Suprapubic skin (tissue), 4 donors: ENCODE measurements at regions not wholly inside any gene's neighbourhood (a gene's known extent, or its start where the extent isn't known, plus 50 kb on each side); places are given as distances from the start of the nearest gene placed in this dataset.
"Not testable (repeated sequence)": the region's sequence is repeated elsewhere in the genome, so short reads cannot be mapped to it uniquely, and the experiment has no call there.

Experiments used
- DNase-seq, 2 donors: peaks; one replicate each; pipeline ENCODE4 v3.0.0-alpha.2; 2019; ENCODE audit warnings: low spot score in 2 of 2
- H3K27ac ChIP-seq: fragments of 200-600 bp; sonication (generic); one replicate; pipeline ENCODE4 v1.5.1; 2019
- H3K27me3 ChIP-seq: fragments of 200-600 bp; sonication (generic); one replicate; pipeline ENCODE4 v1.5.1; 2019
- H3K36me3 ChIP-seq: fragments of 200-600 bp; sonication (generic); one replicate; pipeline ENCODE4 v1.5.1; 2019
- H3K4me1 ChIP-seq: fragments of 200-600 bp; sonication (generic); one replicate; pipeline ENCODE4 v1.5.1; 2019
- H3K4me3 ChIP-seq: fragments of 200-600 bp; sonication (generic); one replicate; pipeline ENCODE4 v1.5.1; 2019; ENCODE audit warnings: mild to moderate bottlenecking
- H3K9me3 ChIP-seq: fragments of 200-600 bp; sonication (generic); one replicate; pipeline ENCODE4 v1.5.1; 2019
- EP300 ChIP-seq: sonication (generic); formaldehyde crosslinking; IDR thresholded peaks from one replicate; pipeline ENCODE4 v1.6.1; 2017; ENCODE audit warnings: antibody characterized with exemption
- POLR2A ChIP-seq, 2 donors: fragments of 450-650 bp; IDR thresholded peaks; one replicate each; pipeline ENCODE4 v1.6.1; 2017; ENCODE audit warnings: antibody characterized with exemption in 2 of 2, mild to moderate bottlenecking in 2 of 2, moderate library complexity in 2 of 2
- POLR2AphosphoS5 ChIP-seq, 3 donors: sonication (generic); formaldehyde crosslinking; IDR thresholded peaks; one replicate each; pipeline ENCODE4 v1.6.1; 2017; ENCODE audit warnings: antibody characterized with exemption in 3 of 3
- WGBS: methylation state at CpG from one replicate; pipeline ENCODE4 v1.1.5; 2018; 5-methylcytosine and 5-hydroxymethylcytosine counted together
- TF ChIP-seq, protein P1 (sequence below), 2 donors: fragments of 200-600 bp in 1 of 2; fragments of 450-650 bp in 1 of 2; sonication (generic) in 1 of 2; IDR thresholded peaks; one replicate each; pipeline ENCODE4 v1.5.1; 2016 to 2019; ENCODE audit warnings: antibody characterized with exemption in 2 of 2, mild to moderate bottlenecking in 1 of 2, moderate library complexity in 1 of 2

DNA sequence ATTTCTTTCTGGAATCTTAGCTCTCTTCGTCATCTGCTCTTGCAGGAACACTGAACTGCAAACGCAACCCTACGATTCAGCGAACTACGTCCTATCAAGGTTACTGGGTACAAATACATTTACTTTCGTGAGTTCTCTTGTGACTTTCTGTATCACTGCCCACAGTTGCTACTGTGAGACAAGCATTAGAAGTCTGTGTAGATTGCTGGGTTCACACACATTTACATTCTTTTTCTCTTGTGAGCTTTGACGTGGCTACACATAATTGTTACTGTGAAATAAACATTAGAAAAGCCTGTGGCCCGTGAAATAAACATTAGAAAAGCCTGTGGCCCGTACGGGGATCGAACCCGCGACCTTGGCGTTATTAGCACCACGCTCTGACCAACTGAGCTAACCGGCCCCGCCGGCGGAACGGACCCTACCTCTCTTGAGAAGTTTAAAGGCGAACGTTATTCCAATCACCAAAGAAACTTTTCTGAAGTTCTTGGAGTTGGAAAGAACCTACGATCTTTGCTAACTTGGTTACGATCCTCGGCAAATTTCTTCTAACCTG, 61.2 kb upstream of the ZNF322 start:
- H3K36me3 ChIP-seq, H3K4me1 ChIP-seq, H3K27me3 ChIP-seq, H3K27ac ChIP-seq, H3K4me3 ChIP-seq, DNase-seq, H3K9me3 ChIP-seq: not testable (repeated sequence)
- no CpG with 5 or more reads among the region's 25 CpGs for WGBS

DNA sequence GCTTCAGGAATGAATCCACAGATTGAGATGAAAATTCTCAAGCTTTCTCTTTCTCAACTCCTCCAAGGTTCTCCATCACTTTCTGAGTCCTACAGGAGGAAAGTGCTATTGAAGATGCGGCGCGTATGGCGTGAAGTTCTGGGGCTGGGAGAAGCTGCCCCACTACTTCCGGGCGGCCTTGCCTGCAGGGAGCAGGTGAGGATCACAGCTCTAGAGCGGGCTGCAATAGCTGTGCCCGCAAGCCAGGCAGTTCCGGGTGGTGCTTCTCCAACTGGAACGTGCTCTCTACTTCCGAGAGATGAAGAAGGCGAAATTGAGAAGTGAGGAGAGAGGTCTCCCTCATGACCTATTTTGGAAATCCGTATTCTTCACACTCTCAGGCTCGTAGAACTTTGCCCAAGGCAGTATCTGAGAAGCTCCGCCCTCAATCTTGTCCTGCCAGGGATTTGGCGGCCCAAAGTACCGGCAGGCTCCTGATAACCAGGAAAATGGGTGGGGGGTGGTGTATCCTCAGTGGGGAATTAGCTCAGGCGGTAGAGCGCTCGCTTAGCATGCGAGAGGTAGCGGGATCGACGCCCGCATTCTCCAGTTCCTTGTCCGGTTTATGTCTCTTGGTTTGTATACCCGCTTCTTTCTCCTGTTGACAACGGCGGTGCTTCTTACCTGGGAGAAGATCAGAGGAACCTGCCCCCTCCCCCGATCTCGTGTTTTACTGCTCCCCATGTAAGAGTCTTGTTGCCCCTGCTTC, 70.6 kb upstream of the ZNF322 start:
- not testable (repeated sequence) for H3K9me3 ChIP-seq, DNase-seq, H3K4me1 ChIP-seq, H3K27me3 ChIP-seq, H3K4me3 ChIP-seq, H3K36me3 ChIP-seq, H3K27ac ChIP-seq
- WGBS = no CpG with 5 or more reads among the region's 31 CpGs

DNA sequence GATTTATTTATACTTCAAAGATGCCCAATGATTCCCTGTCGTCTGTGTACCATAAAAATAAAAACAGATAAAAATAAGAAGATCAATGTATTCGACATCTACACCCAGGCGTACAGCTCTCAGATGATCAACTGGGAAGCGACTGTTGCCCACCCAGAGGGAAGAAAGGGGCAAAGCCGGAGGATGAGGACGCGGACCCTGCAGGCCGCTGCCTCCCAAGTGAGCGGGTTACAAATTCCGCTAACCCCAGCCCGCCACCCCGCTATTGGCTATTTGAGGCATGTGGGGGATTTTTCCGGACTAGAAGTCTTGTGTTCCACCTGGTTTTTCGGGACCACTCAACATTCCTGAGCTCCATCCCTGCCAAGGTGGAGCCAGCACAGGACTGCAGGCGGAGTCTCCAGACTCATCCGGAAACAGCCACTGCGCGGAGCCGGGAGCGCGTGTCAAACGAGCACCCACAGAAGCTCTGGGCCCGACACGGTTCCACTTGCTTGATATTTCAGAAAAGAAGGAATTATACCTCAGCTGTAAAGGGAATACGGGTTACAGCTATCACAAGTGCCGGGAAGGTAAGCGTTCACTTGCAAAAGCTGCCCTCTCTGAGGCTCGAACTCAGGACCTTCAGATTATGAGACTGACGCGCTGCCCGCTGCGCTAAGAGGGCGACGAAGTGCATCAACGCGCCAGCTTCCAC, 75.4 kb upstream of the ZNF322 start:
- not testable (repeated sequence) for H3K9me3 ChIP-seq, DNase-seq, H3K27ac ChIP-seq, H3K27me3 ChIP-seq, H3K4me1 ChIP-seq, H3K36me3 ChIP-seq, H3K4me3 ChIP-seq
- WGBS = no CpG with 5 or more reads among the region's 36 CpGs

DNA sequence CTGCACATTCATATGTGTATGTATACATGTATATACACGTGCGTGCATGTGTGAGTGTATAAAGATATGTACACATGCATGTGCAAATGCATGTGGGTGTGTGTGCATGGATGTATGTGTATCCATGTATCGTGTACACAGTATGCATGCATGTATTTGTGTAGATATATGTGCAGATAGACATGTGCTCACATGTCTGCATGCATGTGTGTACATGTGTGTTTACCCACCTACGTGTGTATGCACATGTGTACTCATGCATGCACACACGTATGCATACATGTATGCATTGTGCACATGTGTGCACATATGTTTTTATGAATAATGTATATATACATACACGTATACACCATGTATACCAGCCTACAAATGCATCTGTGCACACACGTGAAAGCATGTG, 80.3 kb upstream of the ZNF322 start:
- no peak for DNase-seq
- Histone ChIP-seq H3K36me3 (no peaks in the 10 kb centered on the region), H3K9me3 (no peaks in the 10 kb centered on the region), H3K27me3 (peaks cover 20% of the 10 kb centered on the region), H3K4me1 (peaks cover 4% of the 10 kb centered on the region), H3K27ac (no peak overlapping the region), H3K4me3 (no peak overlapping the region)
- 94% methylated on average over 7 of the region's 7 CpGs for WGBS
- no peak for TF ChIP-seq POLR2AphosphoS5 (IDR thresholded peaks at IDR 0.05)
- TF ChIP-seq, protein P1, sequence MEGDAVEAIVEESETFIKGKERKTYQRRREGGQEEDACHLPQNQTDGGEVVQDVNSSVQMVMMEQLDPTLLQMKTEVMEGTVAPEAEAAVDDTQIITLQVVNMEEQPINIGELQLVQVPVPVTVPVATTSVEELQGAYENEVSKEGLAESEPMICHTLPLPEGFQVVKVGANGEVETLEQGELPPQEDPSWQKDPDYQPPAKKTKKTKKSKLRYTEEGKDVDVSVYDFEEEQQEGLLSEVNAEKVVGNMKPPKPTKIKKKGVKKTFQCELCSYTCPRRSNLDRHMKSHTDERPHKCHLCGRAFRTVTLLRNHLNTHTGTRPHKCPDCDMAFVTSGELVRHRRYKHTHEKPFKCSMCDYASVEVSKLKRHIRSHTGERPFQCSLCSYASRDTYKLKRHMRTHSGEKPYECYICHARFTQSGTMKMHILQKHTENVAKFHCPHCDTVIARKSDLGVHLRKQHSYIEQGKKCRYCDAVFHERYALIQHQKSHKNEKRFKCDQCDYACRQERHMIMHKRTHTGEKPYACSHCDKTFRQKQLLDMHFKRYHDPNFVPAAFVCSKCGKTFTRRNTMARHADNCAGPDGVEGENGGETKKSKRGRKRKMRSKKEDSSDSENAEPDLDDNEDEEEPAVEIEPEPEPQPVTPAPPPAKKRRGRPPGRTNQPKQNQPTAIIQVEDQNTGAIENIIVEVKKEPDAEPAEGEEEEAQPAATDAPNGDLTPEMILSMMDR (IDR thresholded peaks at IDR 0.05) = no peak

DNA sequence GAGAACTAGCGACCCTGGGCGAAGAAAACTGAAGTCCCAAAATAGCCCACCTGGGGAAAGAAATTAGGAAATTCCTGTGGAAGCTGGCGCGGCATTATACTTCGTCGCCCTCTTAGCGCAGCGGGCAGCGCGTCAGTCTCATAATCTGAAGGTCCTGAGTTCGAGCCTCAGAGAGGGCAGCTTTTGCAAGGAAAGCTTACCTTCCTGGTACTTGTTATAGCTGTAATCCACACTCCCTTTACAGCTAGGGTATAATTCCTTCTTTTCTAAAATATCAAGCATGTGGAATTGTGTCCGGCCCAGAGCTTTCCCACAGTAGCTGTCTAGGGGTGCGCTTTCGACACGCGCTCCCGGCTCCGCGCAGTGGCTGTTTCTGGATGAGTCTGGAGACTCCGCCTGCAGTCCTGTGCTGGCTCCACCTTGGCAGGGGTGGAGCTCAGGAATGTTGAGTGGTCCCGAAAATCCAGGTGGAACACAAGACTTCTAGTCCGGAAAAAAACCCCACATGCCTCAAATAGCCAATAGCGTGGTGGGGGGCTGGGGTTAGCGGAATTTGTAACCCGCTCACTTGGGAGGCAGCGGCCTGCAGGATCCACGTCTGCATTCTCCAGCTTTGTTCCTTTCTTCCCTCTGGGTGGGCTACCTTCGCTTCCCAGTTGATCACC, 83.7 kb upstream of the ZNF322 start:
- Histone ChIP-seq H3K27ac (no peak overlapping the region), H3K36me3 (no peaks in the 10 kb centered on the region), H3K4me1 (peaks cover 4% of the 10 kb centered on the region), H3K9me3 (no peaks in the 10 kb centered on the region), H3K4me3 (no peak overlapping the region), H3K27me3 (peaks cover 36% of the 10 kb centered on the region)
- TF ChIP-seq EP300 = no peak
- TF ChIP-seq, protein P1 (IDR thresholded peaks at IDR 0.05) = no peak
- no peak for TF ChIP-seq POLR2A (IDR thresholded peaks at IDR 0.05)
- no peak for TF ChIP-seq POLR2AphosphoS5 (IDR thresholded peaks at IDR 0.05)
- peak in 1 of 2 donors; percentile 41 for DNase-seq
- 9% methylated on average over 24 of the region's 28 CpGs for whole genome bisulfite sequencing

DNA sequence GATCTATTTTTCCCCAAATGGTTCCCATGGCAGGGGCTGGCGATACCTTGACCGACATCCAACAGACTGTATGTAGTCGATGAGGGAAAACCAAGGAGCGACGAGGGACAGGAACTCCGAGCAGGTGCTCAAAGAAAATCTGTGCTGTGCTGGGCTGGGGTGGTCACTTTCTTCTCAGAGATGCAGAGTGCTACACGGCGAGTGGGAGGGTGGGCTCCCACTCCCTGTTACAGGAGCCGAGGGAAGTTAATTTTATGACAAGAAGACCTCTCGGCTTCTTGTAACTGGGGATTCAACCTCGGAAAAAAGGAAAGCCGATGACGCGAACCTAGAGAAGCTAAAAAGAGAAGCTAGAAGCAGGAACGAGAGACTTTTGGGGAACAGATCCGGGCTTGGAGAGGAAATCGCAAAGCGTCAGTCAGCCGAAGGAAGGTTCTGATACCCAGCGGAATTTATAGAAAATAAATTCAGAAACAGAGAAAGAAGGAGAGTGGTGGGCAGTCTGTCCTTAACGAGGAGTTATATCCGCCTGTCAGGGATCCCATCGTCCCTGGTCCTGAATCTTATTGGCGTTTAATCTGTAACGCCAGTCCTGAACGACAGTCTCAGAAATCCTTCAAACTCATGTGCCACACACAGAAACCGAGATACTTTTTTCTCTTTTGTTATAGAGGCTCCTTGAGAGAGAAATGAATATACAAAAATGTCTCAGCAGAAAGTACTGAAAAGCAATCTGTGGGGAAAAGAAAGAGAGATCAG, 84.6 kb upstream of the ZNF322 start:
- Histone ChIP-seq H3K4me1 (peaks cover 4% of the 10 kb centered on the region), H3K27me3 (peaks cover 43% of the 10 kb centered on the region), H3K9me3 (no peaks in the 10 kb centered on the region), H3K4me3 (no peak overlapping the region), H3K27ac (no peak overlapping the region), H3K36me3 (no peaks in the 10 kb centered on the region)
- peak in 1 of 2 donors; percentile 26 for DNase-seq
- WGBS = 5% methylated on average over 27 of the region's 27 CpGs
- TF ChIP-seq POLR2AphosphoS5 (IDR thresholded peaks at IDR 0.05) (no peak), EP300 (no peak), POLR2A (IDR thresholded peaks at IDR 0.05) (no peak)
- TF ChIP-seq, protein P1 (IDR thresholded peaks at IDR 0.05) = no peak

DNA sequence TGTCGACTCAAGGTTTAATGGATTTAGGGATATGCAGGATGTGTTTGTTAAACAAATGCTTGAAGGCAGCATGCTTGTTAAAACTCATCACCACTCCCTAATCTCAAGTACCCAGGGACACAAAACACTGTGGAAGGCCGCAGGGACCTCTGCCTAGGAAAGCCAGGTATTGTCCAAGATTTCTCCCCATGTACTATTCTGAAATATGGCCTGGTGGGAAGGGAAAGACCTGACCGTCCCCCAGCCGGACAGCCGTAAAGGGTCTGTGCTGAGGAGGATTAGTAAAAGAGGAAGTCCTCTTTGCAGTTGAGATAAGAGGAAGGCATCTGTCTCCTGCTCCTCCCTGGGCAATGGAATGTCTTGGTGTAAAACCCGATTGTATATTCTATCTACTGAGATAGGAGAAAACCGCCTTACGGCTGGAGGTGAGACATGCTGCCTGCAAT, 85.3 kb upstream of the ZNF322 start:
- H3K27me3 ChIP-seq = peaks cover 50% of the 10 kb centered on the region
- not testable (repeated sequence) for H3K36me3 ChIP-seq, H3K27ac ChIP-seq, H3K9me3 ChIP-seq, H3K4me3 ChIP-seq, H3K4me1 ChIP-seq
- WGBS = 19% methylated on average over 8 of the region's 8 CpGs
- peak in 1 of 2 donors; percentile 49 for DNase-seq

DNA sequence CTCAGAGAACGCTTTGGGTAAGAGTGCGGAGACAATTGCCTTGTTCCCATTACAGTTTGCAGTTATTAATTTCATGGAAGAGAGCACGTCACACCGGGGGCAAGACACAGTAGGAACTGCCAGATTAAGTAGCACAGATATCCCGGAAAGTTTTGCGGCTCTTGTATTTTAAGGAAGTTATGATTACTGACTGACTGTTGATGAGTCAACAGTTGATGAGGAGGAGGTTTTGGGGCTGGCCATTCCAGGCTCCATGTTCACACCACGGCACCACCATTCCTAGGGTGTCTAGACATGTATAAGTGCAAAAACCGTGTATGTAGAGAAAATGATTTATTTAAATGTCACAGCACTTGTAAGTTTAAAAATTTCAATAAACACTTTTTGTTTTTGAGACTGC, 86.4 kb upstream of the ZNF322 start:
- not testable (repeated sequence) for H3K36me3 ChIP-seq, H3K27ac ChIP-seq, H3K9me3 ChIP-seq, H3K4me1 ChIP-seq, H3K4me3 ChIP-seq, DNase-seq
- H3K27me3 ChIP-seq = peaks cover 53% of the 10 kb centered on the region
- 63% methylated on average over 8 of the region's 8 CpGs for WGBS

DNA sequence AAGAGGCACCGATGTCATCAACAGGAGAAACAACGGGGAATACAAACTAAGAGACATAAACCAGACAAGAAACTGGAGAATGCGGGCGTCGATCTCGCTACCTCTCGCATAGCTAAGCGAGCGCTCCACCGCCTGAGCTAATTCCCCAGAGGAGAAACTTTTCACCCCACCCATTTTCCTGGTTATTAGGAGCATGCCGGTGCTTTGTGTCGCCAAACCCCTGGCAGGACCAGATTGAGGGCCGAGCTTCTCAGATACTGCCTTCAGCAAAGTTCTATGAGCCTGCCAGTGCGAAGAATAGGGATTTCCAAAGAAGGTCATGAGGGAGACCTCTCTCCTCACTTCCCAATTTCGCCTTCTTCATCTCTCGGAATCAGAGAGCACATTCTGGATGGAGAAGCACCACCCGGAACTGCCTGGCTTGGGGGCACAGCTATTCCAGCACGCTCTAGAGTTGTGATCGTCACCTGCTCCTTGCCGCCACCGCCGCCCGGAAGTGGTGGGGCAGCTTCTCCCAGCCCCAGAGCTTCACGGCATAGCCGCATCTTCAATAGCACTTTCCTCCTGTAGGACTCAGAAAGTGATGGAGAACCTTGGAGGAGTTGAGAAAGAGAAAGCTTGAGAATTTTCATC, 89.7 kb upstream of the ZNF322 start:
- peaks cover 46% of the 10 kb centered on the region for H3K27me3 ChIP-seq
- no CpG with 5 or more reads among the region's 25 CpGs for WGBS

More for the DNA sequence above, 89.7 kb upstream of the ZNF322 start:
- not testable (repeated sequence) for H3K4me3 ChIP-seq, H3K9me3 ChIP-seq, H3K36me3 ChIP-seq, H3K4me1 ChIP-seq, H3K27ac ChIP-seq, DNase-seq
